GM23248 (cell line): ENCODE measurements at regions not wholly inside any gene's neighbourhood (a gene's known extent, or its start where the extent isn't known, plus 50 kb on each side); places are given as distances from the start of the nearest gene placed in this dataset.

Source experiments
- EZH2 ChIP-seq: fragments of 200-600 bp; sonication (generic); IDR thresholded peaks from 2 replicates; pipeline ENCODE4 v1.6.1; 2018; ENCODE audit warnings: antibody characterized with exemption, mild to moderate bottlenecking; ENCODE audit not compliant: insufficient read depth, poor library complexity, severe bottlenecking
- EZH2phosphoT487 ChIP-seq: fragments of 200-600 bp; sonication (generic); IDR thresholded peaks from 2 replicates; pipeline ENCODE4 v1.6.1; 2018; ENCODE audit warnings: antibody characterized with exemption, moderate library complexity, mild to moderate bottlenecking, low read depth; ENCODE audit not compliant: insufficient read depth

- TF ChIP-seq EZH2 (no peak), EZH2phosphoT487 (no peak)
Observed at GRCh38 chr2:176732780-176733179, 463.5 kb downstream of the MTX2 start.
